HG02642 (cell line): ENCODE measurements at regions not wholly inside any gene's neighbourhood (a gene's known extent, or its start where the extent isn't known, plus 50 kb on each side); places are given as distances from the start of the nearest gene placed in this dataset.

Experiments
- ATAC-seq: cut with Tn5 transposase; IDR thresholded peaks from one replicate; pipeline ENCODE4 v1.9.1; 2021; ENCODE audit warnings: mild to moderate bottlenecking; ENCODE audit not compliant: unreplicated experiment, poor library complexity

DNA sequence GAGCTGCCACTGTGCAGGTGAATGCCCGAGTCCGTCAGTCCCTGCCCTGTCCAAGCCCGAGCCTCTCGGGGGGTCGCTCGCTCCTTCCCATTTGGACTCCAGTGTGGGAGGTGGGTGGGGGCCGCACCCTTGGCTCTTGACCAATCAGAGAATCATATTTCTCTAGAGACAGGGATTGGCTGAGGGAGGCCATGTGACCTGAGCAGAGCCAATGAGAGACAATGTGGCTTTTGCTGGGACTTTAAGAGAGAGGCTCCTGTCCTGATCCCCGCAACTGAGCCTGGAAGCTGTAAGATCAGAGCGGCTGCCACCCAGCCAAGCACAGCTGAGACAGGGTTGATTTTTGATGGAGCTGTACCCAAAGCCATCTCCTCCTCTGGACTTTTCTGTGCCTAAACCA lies 199.3 kb downstream of the TFAP2C start:
- no peak for ATAC-seq

DNA sequence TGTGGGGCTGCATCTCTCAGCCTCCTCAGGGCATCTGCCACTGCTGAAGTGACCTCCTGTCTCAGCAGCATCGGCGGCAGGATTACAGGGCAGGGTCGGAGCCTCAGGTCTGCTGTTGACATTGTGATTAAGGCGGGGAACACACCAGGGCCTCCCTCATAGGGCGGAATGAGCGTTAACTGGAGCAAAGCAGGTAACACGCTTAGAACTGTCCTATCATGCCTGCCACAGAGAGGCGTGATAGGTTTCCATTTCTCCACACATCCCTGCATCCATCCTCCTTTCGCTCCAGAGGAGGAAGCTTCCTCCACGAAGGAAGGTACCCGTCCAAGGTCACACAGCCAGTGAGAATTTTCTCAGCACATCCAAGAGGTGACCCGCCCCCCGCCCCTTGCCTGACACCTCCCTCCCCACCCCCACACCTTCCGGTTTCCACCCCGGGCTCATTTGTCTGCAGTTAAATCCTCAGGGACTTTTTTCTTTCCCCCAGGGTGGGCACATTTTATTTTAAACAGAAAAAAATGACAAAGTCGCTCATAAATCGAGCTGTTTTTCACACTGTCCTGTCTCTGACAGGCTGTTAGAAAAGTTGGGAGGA lies 200.8 kb downstream of the TFAP2C start:
- ATAC-seq = no peak

DNA sequence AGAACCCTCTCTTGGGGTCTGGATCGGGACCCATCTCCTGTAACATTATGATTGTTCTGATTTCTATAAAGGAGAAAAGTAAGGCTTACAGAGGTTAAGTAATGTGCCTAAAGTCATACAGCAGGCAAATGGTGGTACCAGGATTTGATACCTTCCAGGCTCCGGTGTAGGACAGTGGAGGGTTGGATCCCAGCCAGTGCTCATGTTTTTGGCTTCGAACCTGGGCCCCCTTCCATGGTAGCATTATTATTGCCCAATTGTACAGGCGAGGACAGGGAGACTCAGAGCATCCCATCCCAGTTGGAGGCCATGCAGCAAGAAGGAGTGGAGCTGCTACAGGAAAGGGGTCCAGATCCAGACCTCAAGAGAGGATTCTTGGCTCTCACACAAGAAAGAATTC lies 202.7 kb downstream of the TFAP2C start:
- no peak for ATAC-seq

DNA sequence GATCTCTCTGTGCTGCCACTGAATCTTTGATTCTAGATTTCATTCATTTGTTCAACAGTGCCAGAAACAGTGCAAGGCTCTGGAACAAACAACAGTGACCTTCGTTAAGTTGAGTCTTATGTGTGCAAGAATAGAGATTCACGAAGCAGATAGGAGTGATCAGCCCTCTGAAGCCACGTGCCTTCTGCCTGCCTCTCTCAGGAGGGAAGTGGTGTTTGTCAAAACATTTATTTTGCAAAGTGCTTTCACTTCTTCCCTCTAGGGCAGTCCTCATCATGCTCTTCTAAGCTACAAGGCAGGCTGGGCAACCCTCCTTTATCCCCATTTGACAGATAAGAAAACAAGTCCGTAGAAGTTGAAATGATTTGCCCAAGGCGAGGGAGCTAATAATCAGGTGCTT lies 204.3 kb downstream of the TFAP2C start:
- ATAC-seq = no peak

DNA sequence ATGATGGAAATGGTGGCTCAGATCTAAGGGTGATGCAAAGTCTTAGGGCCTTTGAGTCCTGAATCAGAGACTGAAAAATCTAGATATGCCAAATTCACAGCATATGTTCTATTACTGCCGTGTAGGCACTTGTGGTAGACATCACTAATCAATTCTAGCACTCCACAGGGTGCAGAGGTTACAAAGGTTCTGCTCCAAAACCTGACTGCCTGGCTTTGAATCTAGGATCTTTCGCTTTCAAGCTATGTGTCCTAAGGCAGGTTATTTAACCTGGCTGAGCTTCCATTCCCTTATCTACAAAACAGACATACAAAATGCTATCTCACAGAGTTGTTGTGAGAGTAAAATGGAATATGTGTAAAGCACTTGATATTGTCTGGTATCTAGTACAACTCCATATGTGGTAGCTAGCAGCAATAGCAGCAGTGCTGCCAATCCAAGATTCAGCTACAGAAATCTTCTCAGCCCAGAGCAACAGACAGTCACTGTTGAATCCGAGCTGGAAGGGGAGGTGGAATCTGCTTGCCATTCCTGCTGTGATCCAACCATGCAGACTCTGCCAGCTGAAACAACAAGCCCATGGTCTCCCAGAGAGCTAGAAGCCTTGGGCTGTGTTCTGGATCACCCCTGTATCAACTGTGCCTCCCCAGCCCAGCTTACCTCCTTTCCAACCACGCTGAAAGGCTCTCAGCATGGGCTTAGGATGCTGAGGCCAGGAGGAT lies 206.9 kb downstream of the TFAP2C start:
- no peak for ATAC-seq

DNA sequence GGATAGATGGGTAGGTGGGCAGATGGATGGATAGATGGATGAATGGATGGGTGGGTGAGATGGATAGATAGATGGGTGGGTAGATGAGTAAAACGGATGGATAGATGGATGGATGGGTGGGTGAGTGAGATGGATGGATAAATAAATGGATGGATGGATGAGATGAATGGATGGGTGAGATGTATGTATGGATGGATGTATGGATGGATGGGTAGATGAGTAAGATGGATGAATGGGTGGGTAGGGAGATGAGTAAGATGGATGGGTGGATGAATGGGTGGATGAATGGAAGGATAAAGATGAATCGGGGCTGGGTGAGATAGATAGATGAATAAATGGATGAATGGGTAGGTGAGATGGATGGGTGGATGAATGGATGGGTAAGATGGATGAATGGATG lies 210.1 kb downstream of the TFAP2C start:
- no peak for ATAC-seq

DNA sequence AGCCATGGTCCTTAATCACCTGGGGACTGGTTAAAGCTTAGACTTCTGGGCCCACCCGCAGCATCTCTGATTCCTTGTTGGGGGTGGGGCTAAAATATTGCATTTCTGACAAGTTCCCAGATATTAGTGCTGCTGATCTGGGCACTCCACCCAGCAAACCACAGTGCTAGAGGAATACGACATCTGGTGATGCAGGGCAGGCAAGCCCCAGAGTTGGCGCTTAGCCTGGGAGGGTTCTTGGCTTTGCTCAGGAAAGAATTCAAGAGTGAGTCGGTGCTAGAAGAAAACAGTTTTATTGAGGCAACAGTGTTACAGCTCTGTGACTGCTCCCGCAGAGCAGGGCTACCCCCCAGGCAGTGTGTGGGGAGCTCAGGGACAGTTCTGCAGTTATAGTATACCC lies 210.7 kb downstream of the TFAP2C start:
- no peak for ATAC-seq

DNA sequence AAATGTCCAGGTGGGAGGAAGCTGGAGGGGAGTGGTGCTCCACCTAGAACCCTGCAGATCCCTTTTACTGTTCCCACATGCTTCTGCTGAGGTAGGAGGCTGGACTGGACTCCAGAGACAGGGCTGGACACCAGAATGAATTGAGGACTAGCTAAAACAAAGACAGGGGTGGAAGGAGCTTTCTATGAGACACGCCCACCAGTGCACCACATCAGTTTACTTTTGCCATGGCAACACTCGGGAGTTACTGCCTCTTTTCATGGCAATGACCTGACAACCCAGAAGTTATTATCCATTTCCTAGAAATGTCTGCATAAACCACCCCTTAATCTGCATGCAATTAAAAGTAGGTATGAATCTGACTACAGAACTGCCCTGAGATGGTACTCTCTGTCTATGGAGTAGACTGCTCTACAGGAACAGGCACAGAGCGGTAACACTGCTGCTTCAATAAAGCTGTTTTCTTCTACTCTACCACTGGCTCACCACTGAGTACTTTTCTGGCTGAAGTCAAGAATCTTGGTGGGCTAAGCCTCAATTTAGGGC lies 211.7 kb downstream of the TFAP2C start:
- ATAC-seq = no peak

DNA sequence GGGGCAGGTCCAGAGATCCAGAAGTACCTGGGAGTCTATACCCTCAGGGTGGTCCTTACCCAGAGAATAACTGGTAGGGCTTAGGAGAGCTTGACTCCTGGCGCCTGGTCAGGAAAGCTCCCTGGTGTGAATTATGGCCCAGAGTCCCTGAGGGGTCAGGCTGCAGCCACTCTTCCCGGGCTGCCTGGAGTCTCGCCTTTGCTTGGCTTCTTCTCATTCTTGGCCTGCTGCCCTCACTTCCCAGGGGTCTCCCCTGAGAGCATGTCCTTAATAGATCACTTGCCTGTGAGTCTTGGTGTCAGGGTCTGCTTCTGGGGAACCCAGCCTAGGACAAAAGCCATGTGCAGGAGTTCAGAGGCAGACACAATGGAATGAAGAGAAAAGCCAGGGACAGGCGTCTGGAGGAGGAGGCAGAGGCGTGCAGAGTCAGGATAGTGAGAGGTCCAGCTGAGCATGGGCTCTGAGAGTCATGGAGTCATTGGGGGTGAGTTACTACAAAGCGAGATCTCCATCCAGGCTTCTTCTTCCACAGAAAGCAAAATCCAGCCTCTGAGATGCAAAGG lies 212.3 kb downstream of the TFAP2C start:
- ATAC-seq = no peak

DNA sequence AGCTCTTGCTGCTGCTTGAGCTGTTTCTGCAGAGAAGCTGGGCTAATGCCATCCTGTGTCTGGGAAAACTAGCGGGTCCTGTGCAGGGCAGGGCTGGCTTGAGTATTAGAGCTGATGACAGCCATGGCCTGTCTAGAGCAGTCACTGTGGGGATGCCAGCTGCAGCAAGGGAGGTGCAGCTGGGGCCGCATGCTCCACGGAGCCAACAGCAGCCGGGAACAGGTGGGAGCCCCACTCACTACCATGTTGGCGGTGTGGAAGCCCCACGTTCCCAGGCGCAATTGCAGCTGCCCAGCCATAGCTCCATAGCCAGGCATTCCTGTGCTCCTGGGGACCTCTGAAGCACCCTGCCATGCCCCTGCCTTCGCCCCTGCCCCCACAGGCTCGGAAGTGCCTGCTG lies 212.9 kb downstream of the TFAP2C start:
- no peak for ATAC-seq

DNA sequence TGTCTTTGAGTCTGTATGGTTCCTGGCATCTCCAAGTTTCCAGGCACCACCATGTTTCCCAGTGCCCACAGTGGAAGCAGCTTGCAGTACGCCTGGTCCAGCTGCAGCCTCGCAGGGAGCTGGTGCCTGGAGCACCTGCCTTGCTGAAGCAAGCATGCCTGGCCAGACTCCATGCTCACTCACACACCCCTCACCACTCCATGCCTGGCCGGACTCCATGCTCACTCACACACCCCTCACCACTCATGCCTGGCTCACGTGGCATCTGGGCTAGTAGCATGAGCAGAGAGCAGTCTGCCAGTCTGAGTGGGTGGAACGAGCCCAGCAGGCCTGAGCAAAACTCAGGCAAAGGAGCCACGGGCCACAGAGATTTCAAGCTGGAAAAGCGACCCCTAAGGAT lies 214.3 kb downstream of the TFAP2C start:
- ATAC-seq = no peak

DNA sequence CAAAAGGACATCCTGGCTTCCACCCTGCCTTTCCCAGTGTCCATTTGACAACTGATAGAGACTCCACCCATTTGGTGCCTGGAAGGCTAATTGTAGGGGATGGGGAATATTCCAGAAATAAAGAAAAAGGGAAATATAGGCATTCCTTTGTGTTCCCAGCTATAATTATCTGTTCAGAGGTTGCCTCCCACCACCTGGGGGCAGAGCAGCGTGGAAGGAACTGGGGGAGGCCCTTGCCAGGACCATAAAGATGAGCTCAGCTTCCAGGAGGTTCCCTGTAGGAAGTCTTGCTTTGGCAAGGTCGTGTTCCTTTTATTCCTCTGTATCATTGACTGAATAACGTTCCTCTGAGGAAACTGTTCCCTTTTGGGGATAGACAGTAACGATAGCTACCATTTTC lies 214.7 kb downstream of the TFAP2C start:
- ATAC-seq = no peak

DNA sequence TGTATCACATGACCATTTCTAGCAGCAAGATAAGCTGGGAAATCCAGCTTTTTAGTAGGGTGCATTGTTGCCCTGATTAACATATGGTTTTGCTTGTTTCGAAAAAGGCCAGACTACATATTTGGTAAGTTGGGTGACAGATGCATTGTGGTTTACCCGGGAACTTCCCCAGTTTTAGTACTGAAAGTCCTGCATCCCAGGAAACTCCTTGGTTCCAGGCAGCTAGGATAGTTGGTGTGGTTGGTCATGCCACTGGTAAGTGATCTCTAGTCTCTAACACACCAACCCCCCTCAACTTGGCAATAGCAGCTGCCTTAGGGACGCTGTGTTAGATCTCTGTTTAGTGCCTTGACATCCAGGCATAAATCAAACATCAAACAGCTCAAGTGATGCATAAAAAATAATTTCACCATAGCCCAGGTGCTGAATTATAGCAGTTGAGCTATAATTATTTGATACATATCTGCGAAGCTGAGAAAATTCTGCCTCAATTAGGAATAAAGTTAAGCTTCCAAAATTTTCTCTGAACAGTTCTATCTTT lies 216.5 kb downstream of the TFAP2C start:
- ATAC-seq = no peak

DNA sequence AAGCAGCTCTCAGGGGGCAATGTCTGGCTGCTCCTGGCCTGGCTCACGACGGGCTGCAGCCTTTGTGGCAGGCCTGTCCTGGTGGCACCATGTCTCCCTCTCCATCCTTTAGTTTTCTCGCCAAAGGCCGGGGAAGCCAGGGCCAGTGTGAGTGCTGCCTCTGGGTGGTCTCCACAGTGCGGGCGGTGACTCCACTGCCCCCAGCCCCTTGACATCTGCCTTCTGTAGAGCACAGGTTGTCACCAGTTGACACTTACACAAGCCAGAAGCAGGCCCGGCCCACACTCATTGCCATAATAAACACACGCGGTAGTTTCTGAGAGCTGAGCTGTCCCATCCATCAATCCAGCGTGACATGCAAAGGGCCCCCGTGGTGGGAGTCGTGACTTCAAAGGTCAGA lies 219.5 kb downstream of the TFAP2C start:
- ATAC-seq = no peak

DNA sequence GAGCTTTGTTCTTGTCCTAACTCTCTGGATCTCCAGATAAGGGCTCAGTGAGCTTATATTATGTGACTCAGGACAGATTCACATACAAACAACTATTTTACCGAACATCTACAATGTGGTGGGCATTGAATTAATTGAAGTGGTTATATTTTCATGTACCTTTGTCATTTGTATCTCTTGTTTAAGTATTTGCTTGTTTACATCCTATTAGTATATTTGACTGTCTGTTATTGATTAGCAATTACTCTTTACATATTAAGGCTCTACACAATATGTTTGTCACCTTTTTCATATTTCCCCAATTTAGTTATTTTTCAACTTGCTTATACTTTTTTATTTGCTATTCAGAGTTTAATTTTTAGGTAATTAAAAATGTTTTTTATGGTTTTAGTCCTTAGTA lies 222.4 kb downstream of the TFAP2C start:
- ATAC-seq = no peak

DNA sequence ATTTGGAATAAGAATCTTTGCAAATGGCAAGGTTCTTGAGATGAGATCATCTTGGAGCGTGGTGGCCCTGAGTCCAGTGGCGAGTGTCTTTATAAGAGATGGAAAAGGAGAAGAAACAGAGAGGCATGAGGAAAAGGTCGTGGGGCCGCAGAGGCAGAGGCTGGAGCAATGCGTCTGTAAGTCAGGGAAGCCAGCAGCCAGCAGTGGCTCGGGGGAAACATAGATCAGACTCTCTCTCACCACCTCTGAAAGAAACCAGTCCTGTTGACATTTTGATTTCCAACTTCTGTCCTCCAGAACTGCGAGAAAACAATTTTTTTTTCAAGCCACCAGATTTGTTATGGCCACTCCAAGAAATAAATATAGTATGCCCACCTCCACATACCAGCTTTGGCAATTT lies 226.6 kb downstream of the TFAP2C start:
- ATAC-seq = no peak

DNA sequence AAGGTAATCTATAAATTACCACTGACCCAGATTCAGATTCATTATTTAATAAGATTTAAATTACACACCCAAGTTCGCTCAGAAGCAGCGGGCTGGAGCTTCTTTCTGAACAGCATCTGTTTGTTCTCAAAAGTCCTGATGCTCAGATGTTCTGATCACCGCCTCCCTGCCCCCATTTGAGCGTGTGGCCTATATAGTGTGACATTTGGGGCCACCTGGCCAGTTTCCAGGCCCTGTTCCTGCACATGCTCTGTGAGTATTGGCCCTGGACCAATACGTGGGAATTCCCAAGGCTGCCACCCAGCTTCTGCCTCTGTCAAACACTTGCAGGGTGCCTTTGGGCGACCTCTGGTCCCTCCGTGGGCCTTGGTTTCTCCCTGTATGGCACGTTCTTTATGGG lies 228.8 kb downstream of the TFAP2C start:
- ATAC-seq = no peak

DNA sequence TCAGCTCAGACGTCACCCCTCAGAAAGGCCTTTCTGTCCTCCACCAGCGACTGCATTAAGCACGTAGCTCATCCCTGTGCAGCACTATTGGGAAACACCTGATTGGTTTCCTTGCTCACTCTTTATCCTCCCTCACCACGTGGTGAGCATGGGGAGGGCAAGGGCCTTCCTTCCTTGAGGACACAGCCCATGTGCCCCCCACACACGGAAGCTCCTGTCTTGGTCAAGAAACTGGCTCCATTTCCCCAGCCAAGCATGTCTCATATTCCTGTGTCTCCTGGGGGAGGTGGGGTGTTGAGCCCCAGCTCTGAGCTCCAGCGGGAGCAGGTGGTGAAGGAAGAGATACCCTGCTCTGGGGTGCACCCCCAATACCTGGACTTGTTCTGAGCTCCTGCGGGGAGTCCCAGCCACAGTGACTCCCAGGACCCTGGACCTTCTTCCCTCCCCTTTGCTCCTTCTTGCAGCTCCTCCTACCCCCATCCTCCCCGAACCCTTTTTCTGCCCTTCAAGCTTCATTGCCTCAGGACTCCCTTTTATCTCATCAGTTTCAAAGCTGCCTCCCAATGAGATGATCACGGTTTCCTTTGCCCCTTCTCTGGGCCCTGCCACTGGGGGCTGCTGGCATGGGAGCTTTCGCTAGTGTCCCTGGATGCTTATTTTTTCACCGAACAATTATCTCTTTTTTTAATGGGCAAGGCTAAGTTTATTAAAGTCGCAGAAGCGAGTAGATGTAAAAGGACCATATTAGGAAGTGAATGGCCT lies 230.1 kb downstream of the TFAP2C start:
- ATAC-seq = no peak

DNA sequence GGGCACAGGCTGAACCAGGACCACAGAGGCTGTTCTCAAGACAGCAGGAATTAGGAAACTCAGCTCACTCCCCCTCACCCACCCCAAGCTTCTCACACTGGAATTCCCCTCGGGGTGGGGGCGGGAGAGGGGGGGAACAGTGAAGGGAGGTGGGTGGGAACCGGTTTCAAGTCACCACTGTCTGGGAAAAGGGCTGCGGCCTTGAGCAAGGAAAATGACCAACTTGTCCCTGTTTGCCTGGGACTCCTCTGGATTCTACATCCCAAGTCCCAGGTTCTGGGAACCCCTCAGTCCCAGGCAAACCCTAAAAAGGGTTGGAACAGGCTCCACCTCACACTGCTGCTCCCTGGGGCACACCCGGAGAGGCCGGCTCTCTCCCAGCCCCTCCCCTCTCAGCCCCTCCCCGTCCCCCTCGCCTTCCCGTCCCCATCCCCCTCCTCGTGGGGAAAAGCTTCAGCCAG lies 230.7 kb downstream of the TFAP2C start:
- no peak for ATAC-seq

DNA sequence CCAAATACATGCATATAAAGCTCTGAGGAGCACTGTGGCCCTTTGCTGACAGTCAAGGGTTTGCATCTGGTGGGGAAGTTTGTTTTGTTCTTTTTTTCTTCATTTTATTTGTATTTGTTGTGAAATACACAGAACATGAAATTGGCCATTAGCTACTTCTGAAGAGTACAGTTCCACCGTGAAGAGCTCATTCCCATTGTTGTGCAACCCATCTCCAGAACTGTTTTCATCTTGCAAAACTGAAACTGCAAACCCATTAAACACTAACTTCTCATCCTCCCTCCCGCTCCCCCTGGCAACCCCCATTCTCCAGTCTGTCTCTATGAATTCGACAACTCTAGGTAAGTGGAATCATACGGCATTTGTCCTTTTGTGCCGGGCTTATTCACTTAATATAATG lies 231.3 kb downstream of the TFAP2C start:
- ATAC-seq = no peak

DNA sequence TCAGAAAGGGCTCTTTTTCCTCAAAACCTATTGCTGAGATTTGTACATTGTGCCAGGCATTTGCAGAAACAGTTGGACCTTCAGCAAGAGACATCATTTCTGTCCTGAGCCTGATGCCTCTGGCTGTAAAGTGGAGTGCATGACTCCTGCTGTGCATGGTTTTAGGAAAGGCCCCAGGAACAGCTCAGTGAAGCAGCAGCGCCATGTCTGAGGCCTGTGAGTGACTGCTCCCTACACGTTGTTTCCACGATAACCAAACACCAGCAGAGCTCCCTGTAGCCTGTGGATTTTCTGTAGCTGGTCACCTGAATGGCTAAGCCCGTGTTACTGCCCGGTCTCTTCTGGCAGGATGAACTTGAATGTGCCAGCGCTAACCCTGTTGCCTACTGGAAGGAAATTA lies 232.5 kb downstream of the TFAP2C start:
- no peak for ATAC-seq
